ENCODE measurements at regions not wholly inside any gene's neighbourhood (a gene's known extent, or its start where the extent isn't known, plus 50 kb on each side); places are given as distances from the start of the nearest gene placed in this dataset.

DNA sequence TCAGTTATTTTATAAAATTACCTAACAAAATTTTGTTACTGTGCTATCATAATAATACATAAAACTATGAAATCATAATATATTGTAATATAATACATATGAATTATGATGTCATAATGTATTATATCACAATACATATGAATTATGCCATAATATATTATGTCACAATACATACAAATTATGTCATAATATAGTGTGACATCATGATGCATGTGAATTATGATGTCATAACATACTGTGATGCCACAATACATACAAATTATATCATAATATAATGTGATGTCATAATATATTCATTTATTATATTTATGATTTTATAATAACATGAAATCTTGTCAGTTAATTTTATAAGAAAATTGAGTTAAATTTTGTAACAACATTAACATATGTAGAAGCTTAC is 2021.6 kb downstream of the TP53TG3F start:
- H3K27ac Mint-ChIP-seq (ENCODE audit: unreplicated experiment): no peak overlapping the region
- Histone ChIP-seq H3K4me3 (ENCODE audit: insufficient read depth, low read depth, low read length) (no peak overlapping the region), H3K4me1 (ENCODE audit: insufficient read depth, low read length) (no peaks in the 10 kb centered on the region), H3K36me3 (ENCODE audit: insufficient read depth, low read length) (no peaks in the 10 kb centered on the region), H3K27me3 (ENCODE audit: insufficient read depth, low read length) (no peaks in the 10 kb centered on the region), H3K79me2 (ENCODE audit: insufficient read depth, low read length) (no peaks in the 10 kb centered on the region), H3K4me2 (ENCODE audit: low read length) (no peak overlapping the region), H3K27ac (ENCODE audit: low read depth, low read length) (no peak overlapping the region), H4K20me1 (ENCODE audit: insufficient read depth, low read length) (no peaks in the 10 kb centered on the region), H3K9ac (ENCODE audit: low read length) (no peak overlapping the region), H3K9me3 (ENCODE audit: insufficient read depth, low read depth, low read length) (peaks cover 14% of the 10 kb centered on the region), H2AFZ (ENCODE audit: low read depth, low read length) (no peak overlapping the region)
- TF ChIP-seq, protein P1, sequence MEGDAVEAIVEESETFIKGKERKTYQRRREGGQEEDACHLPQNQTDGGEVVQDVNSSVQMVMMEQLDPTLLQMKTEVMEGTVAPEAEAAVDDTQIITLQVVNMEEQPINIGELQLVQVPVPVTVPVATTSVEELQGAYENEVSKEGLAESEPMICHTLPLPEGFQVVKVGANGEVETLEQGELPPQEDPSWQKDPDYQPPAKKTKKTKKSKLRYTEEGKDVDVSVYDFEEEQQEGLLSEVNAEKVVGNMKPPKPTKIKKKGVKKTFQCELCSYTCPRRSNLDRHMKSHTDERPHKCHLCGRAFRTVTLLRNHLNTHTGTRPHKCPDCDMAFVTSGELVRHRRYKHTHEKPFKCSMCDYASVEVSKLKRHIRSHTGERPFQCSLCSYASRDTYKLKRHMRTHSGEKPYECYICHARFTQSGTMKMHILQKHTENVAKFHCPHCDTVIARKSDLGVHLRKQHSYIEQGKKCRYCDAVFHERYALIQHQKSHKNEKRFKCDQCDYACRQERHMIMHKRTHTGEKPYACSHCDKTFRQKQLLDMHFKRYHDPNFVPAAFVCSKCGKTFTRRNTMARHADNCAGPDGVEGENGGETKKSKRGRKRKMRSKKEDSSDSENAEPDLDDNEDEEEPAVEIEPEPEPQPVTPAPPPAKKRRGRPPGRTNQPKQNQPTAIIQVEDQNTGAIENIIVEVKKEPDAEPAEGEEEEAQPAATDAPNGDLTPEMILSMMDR (IDR thresholded peaks at IDR 0.05; ENCODE audit: insufficient read depth, low read depth, low read length): no peak
- TF ChIP-seq EZH2 (IDR thresholded peaks at IDR 0.05; ENCODE audit: insufficient read depth, low read length): no peak
- peaks cover 2% of the 10 kb centered on the region for H3K9me3 Mint-ChIP-seq (ENCODE audit: unreplicated experiment)
- no peak for FAIRE-seq
- H3K4me1 Mint-ChIP-seq (ENCODE audit: low read depth, unreplicated experiment): no peaks in the 10 kb centered on the region
- no peaks in the 10 kb centered on the region for H3K36me3 Mint-ChIP-seq (ENCODE audit: low read depth, unreplicated experiment)
- no peak overlapping the region for H3K4me3 Mint-ChIP-seq (ENCODE audit: unreplicated experiment)
- DNase-seq (ENCODE audit: low read depth): no peak
- H3K27me3 Mint-ChIP-seq (ENCODE audit: low read depth, unreplicated experiment): no peaks in the 10 kb centered on the region

DNA sequence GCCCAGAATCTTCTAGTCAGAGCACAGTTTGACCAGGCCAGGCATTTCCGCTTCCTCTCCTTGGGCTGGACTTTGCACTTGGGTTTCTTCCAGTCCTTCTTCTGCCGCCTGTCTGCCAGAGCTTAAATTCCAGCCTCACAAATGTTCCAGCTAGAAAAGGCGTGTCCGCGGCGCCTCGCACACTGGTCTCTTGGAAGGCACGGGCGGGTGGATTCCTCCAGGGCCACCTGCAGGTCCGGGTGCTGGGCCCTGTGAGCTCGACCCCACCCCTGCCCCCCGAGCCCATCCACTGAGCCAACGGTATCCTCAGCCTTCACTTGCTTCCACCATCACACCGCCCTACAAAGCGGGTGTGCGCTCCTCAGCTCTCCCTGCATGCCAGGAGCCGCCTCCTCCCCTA is 2026.5 kb downstream of the TP53TG3F start:
- FAIRE-seq (no peak), DNase-seq (ENCODE audit: low read depth) (no peak)
- no peaks in the 10 kb centered on the region for H3K27me3 Mint-ChIP-seq (ENCODE audit: low read depth, unreplicated experiment)
- no peaks in the 10 kb centered on the region for H3K4me1 Mint-ChIP-seq (ENCODE audit: low read depth, unreplicated experiment)
- Histone ChIP-seq H4K20me1 (ENCODE audit: insufficient read depth, low read length) (no peaks in the 10 kb centered on the region), H3K9me3 (ENCODE audit: insufficient read depth, low read depth, low read length) (peaks cover 13% of the 10 kb centered on the region), H2AFZ (ENCODE audit: low read depth, low read length) (no peak overlapping the region), H3K9ac (ENCODE audit: low read length) (no peak overlapping the region), H3K4me1 (ENCODE audit: insufficient read depth, low read length) (no peaks in the 10 kb centered on the region), H3K79me2 (ENCODE audit: insufficient read depth, low read length) (no peaks in the 10 kb centered on the region), H3K27me3 (ENCODE audit: insufficient read depth, low read length) (no peaks in the 10 kb centered on the region), H3K27ac (ENCODE audit: low read depth, low read length) (no peak overlapping the region), H3K4me3 (ENCODE audit: insufficient read depth, low read depth, low read length) (no peak overlapping the region), H3K36me3 (ENCODE audit: insufficient read depth, low read length) (no peaks in the 10 kb centered on the region), H3K4me2 (ENCODE audit: low read length) (no peak overlapping the region)
- H3K4me3 Mint-ChIP-seq (ENCODE audit: unreplicated experiment): no peak overlapping the region
- no peak for TF ChIP-seq EZH2 (IDR thresholded peaks at IDR 0.05; ENCODE audit: insufficient read depth, low read length)
- TF ChIP-seq, protein P1 (IDR thresholded peaks at IDR 0.05; ENCODE audit: insufficient read depth, low read depth, low read length): no peak
- H3K27ac Mint-ChIP-seq (ENCODE audit: unreplicated experiment): no peak overlapping the region
- no peaks in the 10 kb centered on the region for H3K9me3 Mint-ChIP-seq (ENCODE audit: unreplicated experiment)
- no peaks in the 10 kb centered on the region for H3K36me3 Mint-ChIP-seq (ENCODE audit: low read depth, unreplicated experiment)

- Mint-ChIP-seq H3K4me3 (ENCODE audit: unreplicated experiment) (no peak overlapping the region), H3K36me3 (ENCODE audit: low read depth, unreplicated experiment) (no peaks in the 10 kb centered on the region), H3K4me1 (ENCODE audit: low read depth, unreplicated experiment) (no peaks in the 10 kb centered on the region), H3K27ac (ENCODE audit: unreplicated experiment) (no peak overlapping the region), H3K9me3 (ENCODE audit: unreplicated experiment) (peaks cover 5% of the 10 kb centered on the region), H3K27me3 (ENCODE audit: low read depth, unreplicated experiment) (no peaks in the 10 kb centered on the region)
- H3K79me2 ChIP-seq (ENCODE audit: insufficient read depth, low read length): no peaks in the 10 kb centered on the region
- FAIRE-seq (no peak), DNase-seq (ENCODE audit: low read depth) (no peak)
- no peak overlapping the region for H3K4me2 ChIP-seq (ENCODE audit: low read length)
- no peaks in the 10 kb centered on the region for H4K20me1 ChIP-seq (ENCODE audit: insufficient read depth, low read length)
- H2AFZ ChIP-seq (ENCODE audit: low read depth, low read length): no peak overlapping the region
- TF ChIP-seq, protein P1 (IDR thresholded peaks at IDR 0.05; ENCODE audit: insufficient read depth, low read depth, low read length): no peak
- no peak for TF ChIP-seq EZH2 (IDR thresholded peaks at IDR 0.05; ENCODE audit: insufficient read depth, low read length)
- no peak overlapping the region for H3K9ac ChIP-seq (ENCODE audit: low read length)
- no peaks in the 10 kb centered on the region for H3K36me3 ChIP-seq (ENCODE audit: insufficient read depth, low read length)
- peaks cover 7% of the 10 kb centered on the region for H3K9me3 ChIP-seq (ENCODE audit: insufficient read depth, low read depth, low read length)
- no peaks in the 10 kb centered on the region for H3K27me3 ChIP-seq (ENCODE audit: insufficient read depth, low read length)
- H3K27ac ChIP-seq (ENCODE audit: low read depth, low read length): no peak overlapping the region
- no peaks in the 10 kb centered on the region for H3K4me1 ChIP-seq (ENCODE audit: insufficient read depth, low read length)
- H3K4me3 ChIP-seq (ENCODE audit: insufficient read depth, low read depth, low read length): no peak overlapping the region
These were observed 2032.8 kb downstream of the TP53TG3F start for GRCh38 chr16:35492225-35492624.

Measured in astrocyte (in vitro differentiated cells and primary cell).